ENCODE measurements at regions not wholly inside any gene's neighbourhood (a gene's known extent, or its start where the extent isn't known, plus 50 kb on each side); places are given as distances from the start of the nearest gene placed in this dataset.

- TF ChIP-seq CTCF (IDR thresholded peaks at IDR 0.05) (no peak), EZH2 (IDR thresholded peaks at IDR 0.05; ENCODE audit: borderline replicate concordance, insufficient read depth, low read depth, low read length, poor library complexity, severe bottlenecking) (no peak)
These were observed 146.7 kb upstream of the NRP1 start for GRCh38 chr10:33481184-33481583.

All from B cell (primary cell).